Type B pancreatic cell (in vitro differentiated cells): ENCODE measurements at regions not wholly inside any gene's neighbourhood (a gene's known extent, or its start where the extent isn't known, plus 50 kb on each side); places are given as distances from the start of the nearest gene placed in this dataset.

ENCODE experiments used
- DNase-seq: peaks from one replicate; pipeline ENCODE4 v3.0.0; 2021; ENCODE audit warnings: mixed read lengths; ENCODE audit not compliant: unreplicated experiment; ENCODE audit errors: extremely low spot score
- H3K27ac Mint-ChIP-seq: 2 replicates; pipeline ENCODE4 v1.8.0; 2021; ENCODE audit warnings: mild to moderate bottlenecking, mixed read lengths
- H3K27me3 Mint-ChIP-seq: 2 replicates; pipeline ENCODE4 v1.8.0; 2021; ENCODE audit warnings: mixed read lengths
- H3K36me3 Mint-ChIP-seq: 2 replicates; pipeline ENCODE4 v1.8.0; 2021; ENCODE audit warnings: mixed read lengths
- H3K4me1 Mint-ChIP-seq: one replicate; pipeline ENCODE4 v1.8.0; 2021; ENCODE audit warnings: mixed read lengths; ENCODE audit not compliant: unreplicated experiment
- H3K4me3 Mint-ChIP-seq: 2 replicates; pipeline ENCODE4 v1.8.0; 2021; ENCODE audit warnings: mild to moderate bottlenecking, mixed read lengths
- H3K9me3 Mint-ChIP-seq: 2 replicates; pipeline ENCODE4 v1.8.0; 2021; ENCODE audit warnings: mixed read lengths
- TF ChIP-seq, protein P1 (sequence below): fragments of 200-600 bp; sonication (generic); conservative IDR thresholded peaks from 2 replicates; pipeline ENCODE4 v1.5.0; 2021; ENCODE audit warnings: antibody characterized with exemption, mild to moderate bottlenecking

DNA sequence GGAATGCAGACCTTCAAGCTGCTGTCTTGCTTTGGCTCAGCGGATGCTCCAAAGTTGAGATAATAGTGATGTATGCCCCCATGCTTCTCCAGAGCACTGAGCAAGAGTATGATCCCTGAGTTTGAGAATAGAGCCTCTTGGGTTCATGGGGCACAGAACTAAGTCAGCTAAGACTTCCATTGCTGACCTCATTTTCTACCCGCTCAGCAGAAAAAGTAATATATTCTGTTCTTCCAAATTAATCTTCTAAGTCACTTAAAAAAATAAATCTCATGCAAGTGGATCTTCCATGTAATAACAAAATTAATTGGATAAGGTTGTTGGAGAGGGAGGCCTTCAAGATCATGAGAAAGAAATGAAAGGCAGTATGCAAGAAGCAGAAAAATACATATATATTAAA, 483.9 kb downstream of the DNAH5 start:
- Mint-ChIP-seq H3K36me3 (no peaks in the 10 kb centered on the region), H3K4me1 (no peaks in the 10 kb centered on the region), H3K27ac (no peak overlapping the region), H3K4me3 (no peak overlapping the region), H3K27me3 (peaks cover 4% of the 10 kb centered on the region), H3K9me3 (no peaks in the 10 kb centered on the region)
- no peak for DNase-seq
- TF ChIP-seq, protein P1, sequence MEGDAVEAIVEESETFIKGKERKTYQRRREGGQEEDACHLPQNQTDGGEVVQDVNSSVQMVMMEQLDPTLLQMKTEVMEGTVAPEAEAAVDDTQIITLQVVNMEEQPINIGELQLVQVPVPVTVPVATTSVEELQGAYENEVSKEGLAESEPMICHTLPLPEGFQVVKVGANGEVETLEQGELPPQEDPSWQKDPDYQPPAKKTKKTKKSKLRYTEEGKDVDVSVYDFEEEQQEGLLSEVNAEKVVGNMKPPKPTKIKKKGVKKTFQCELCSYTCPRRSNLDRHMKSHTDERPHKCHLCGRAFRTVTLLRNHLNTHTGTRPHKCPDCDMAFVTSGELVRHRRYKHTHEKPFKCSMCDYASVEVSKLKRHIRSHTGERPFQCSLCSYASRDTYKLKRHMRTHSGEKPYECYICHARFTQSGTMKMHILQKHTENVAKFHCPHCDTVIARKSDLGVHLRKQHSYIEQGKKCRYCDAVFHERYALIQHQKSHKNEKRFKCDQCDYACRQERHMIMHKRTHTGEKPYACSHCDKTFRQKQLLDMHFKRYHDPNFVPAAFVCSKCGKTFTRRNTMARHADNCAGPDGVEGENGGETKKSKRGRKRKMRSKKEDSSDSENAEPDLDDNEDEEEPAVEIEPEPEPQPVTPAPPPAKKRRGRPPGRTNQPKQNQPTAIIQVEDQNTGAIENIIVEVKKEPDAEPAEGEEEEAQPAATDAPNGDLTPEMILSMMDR = no peak

DNA sequence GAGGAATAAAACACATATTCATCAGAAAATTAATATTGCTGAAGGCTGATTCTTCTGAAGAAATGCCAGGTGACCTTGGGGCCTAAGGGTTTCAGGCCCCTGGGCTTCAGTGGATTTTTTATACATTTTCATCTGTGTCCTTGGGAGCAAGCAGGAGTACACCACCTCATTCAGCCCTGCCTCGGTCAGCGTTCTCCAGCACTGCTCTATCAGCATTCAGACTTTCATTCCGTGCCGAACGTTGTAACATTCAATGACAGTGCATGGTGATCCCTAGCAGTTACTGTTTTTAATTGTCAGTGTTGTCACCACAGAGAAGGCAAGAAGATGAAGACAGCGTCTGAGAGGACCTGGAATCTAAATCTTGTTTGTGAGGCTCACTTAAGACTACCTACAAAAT, 490.4 kb downstream of the DNAH5 start:
- no peaks in the 10 kb centered on the region for H3K36me3 Mint-ChIP-seq
- no peaks in the 10 kb centered on the region for H3K9me3 Mint-ChIP-seq
- TF ChIP-seq, protein P1 = no peak
- H3K4me1 Mint-ChIP-seq = no peaks in the 10 kb centered on the region
- peaks cover 5% of the 10 kb centered on the region for H3K27me3 Mint-ChIP-seq
- no peak overlapping the region for H3K27ac Mint-ChIP-seq
- H3K4me3 Mint-ChIP-seq = no peak overlapping the region
- DNase-seq = no peak

DNA sequence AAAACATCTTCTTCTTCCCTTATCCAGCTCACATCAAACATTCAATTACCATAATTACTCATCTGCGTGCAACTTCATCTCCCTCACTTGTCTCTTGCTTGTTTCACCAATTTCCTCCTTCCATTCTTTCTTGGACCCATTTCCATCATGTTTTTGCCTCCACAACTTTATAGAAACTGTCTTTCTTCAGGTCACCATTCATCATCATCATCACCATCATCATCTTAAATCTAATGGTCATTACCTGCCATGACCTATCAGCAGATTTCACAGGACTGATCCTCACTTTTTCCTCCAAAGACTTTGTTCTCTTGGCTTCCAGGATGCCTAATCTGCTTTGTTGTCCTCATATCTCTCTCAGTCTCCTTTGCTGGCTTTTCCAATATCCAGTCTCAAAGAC, 495.6 kb downstream of the DNAH5 start:
- no peak overlapping the region for H3K4me3 Mint-ChIP-seq
- peaks cover 11% of the 10 kb centered on the region for H3K27me3 Mint-ChIP-seq
- H3K4me1 Mint-ChIP-seq = no peaks in the 10 kb centered on the region
- no peak for DNase-seq
- no peaks in the 10 kb centered on the region for H3K36me3 Mint-ChIP-seq
- H3K27ac Mint-ChIP-seq = no peak overlapping the region
- no peaks in the 10 kb centered on the region for H3K9me3 Mint-ChIP-seq
- TF ChIP-seq, protein P1 = no peak

DNA sequence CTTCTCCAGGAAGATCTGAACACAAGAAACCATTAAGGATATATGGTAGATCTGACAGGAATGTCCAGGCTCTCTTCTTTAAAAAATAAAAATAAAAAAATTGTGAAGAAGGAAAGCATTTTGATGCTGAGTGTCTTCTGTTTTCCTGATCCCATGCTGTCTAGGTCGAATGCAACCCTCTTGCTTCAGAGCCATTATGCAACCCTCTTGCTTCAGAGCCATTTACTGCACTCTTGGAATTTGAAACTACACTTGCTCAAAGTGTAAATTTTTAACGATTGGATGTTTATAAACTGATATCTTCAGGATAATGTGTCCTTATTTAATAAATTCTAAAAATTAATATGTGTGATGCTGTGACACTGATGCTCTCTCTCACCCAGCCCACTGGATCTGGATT, 505.1 kb downstream of the DNAH5 start:
- no peak for DNase-seq
- TF ChIP-seq, protein P1 = no peak
- H3K27ac Mint-ChIP-seq = no peak overlapping the region
- H3K9me3 Mint-ChIP-seq = no peaks in the 10 kb centered on the region
- no peaks in the 10 kb centered on the region for H3K36me3 Mint-ChIP-seq
- no peaks in the 10 kb centered on the region for H3K4me1 Mint-ChIP-seq
- peaks cover 3% of the 10 kb centered on the region for H3K27me3 Mint-ChIP-seq
- no peak overlapping the region for H3K4me3 Mint-ChIP-seq

DNA sequence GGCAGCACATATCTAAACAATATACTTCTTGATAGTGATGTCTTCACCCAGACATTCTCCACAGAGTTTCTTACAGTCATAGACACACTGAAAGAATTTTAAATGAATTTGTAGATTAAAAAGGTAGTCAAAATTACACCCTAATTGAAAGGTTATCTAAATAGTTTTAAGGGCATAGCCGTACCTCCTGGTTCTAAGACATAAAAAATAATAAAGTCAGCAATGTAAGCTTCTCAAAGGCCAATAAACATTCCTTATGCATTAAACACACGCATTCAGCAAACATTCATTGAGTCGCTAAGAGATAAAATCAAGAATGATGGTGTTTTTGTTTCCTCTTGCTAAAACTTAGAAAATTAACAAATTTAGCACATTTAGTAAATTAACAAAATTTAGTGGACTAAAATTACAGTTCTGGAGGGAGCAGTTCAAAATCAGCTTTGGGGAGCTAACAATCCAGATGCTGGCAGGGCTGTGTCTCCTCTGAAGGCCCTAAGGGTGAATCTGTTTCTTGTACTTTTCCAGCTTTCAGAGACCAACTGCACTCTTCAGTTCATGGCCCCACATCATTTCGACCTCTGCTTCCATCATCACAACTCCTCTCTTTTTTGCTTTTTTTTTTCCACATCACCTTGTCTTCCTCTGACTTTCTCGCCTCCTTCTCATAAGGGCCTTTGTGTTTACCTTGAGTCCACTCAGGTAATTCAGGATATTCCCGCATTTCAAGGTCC, 516.5 kb downstream of the DNAH5 start:
- Mint-ChIP-seq H3K4me3 (no peak overlapping the region), H3K27ac (no peak overlapping the region), H3K4me1 (no peaks in the 10 kb centered on the region), H3K9me3 (peaks cover 3% of the 10 kb centered on the region), H3K27me3 (no peaks in the 10 kb centered on the region), H3K36me3 (no peaks in the 10 kb centered on the region)
- no peak for DNase-seq
- TF ChIP-seq, protein P1 = no peak
